DND-41 (cell line): ENCODE measurements at regions not wholly inside any gene's neighbourhood (a gene's known extent, or its start where the extent isn't known, plus 50 kb on each side); places are given as distances from the start of the nearest gene placed in this dataset.
A peak's percentile ranks its signal among the peaks of the same experiment; 100 is the strongest.
"Not testable (repeated sequence)": the region's sequence is repeated elsewhere in the genome, so short reads cannot be mapped to it uniquely, and the experiment has no call there.

Experiments
- ATAC-seq: fragments of 200-7000 bp; cut with Tn5 transposase; 3 replicates; pipeline ENCODE4 v1.9.1; 2021; ENCODE audit warnings: low read depth; ENCODE audit not compliant: insufficient read depth
- DNase-seq: peaks from one replicate; pipeline ENCODE4 v3.0.0-alpha.2; 2020
- H2AFZ ChIP-seq: 2 replicates; pipeline ENCODE4 v1.6.0; 2012; ENCODE audit warnings: low read depth, low read length
- H3K27ac ChIP-seq: 2 replicates; pipeline ENCODE4 v1.5.1; 2012; ENCODE audit warnings: low read length, inconsistent platforms
- H3K27me3 ChIP-seq: fragments of 200-600 bp; sonication (generic); 2 replicates; pipeline ENCODE4 v1.6.0; 2012; ENCODE audit warnings: low read length, mild to moderate bottlenecking, inconsistent platforms; ENCODE audit not compliant: insufficient read depth, poor library complexity
- H3K36me3 ChIP-seq: 2 replicates; pipeline ENCODE4 v1.5.1; 2012; ENCODE audit warnings: low read length, inconsistent platforms; ENCODE audit not compliant: insufficient read depth
- H3K4me1 ChIP-seq: 2 replicates; pipeline ENCODE4 v1.5.1; 2012; ENCODE audit warnings: mild to moderate bottlenecking, low read length; ENCODE audit not compliant: insufficient read depth
- H3K4me2 ChIP-seq: 2 replicates; pipeline ENCODE4 v1.6.0; 2012; ENCODE audit warnings: mild to moderate bottlenecking, moderate library complexity, low read length, inconsistent platforms; ENCODE audit not compliant: insufficient read depth
- H3K4me3 ChIP-seq, 2 experiments: fragments of 200-600 bp in 1 of 2; shearing (Covaris generic) in 1 of 2; 2 replicates each; pipeline ENCODE4 v1.5.1; 2012 to 2016; ENCODE audit warnings: inconsistent platforms in 2 of 2, low read length in 2 of 2, mild to moderate bottlenecking in 2 of 2, low read depth in 1 of 2, moderate library complexity in 1 of 2
- H3K79me2 ChIP-seq: 2 replicates; pipeline ENCODE4 v1.6.0; 2012; ENCODE audit warnings: low read length, inconsistent platforms; ENCODE audit not compliant: insufficient read depth
- H3K9ac ChIP-seq: 2 replicates; pipeline ENCODE4 v1.6.0; 2012; ENCODE audit warnings: low read depth, mild to moderate bottlenecking, inconsistent platforms, low read length, moderate library complexity
- H3K9me3 ChIP-seq: 2 replicates; pipeline ENCODE4 v1.5.1; 2012; ENCODE audit warnings: low read length, moderate library complexity, mild to moderate bottlenecking, inconsistent platforms; ENCODE audit not compliant: insufficient read depth, severe bottlenecking
- H4K20me1 ChIP-seq: 2 replicates; pipeline ENCODE4 v1.6.0; 2012; ENCODE audit warnings: low read length; ENCODE audit not compliant: insufficient read depth
- CTCF ChIP-seq: IDR thresholded peaks from 2 replicates; pipeline ENCODE4 v1.5.1; 2012; ENCODE audit warnings: borderline replicate concordance, low read length, moderate library complexity, mild to moderate bottlenecking; ENCODE audit not compliant: poor library complexity, severe bottlenecking; ENCODE audit errors: extremely low read depth
- EZH2 ChIP-seq: IDR thresholded peaks from 3 replicates; pipeline ENCODE4 v1.6.1; 2012; ENCODE audit warnings: borderline replicate concordance, low read depth, mild to moderate bottlenecking, moderate library complexity, low read length, inconsistent platforms; ENCODE audit not compliant: severe bottlenecking

- Histone ChIP-seq H3K4me2 (no peak overlapping the region), H3K4me1 (no peaks in the 10 kb centered on the region), H3K27ac (no peak overlapping the region), H3K9me3 (no peaks in the 10 kb centered on the region), H3K79me2 (no peaks in the 10 kb centered on the region), H3K4me3 (no peak overlapping the region), H3K27me3 (no peaks in the 10 kb centered on the region), H3K36me3 (no peaks in the 10 kb centered on the region), H2AFZ (no peak overlapping the region), H4K20me1 (no peaks in the 10 kb centered on the region), H3K9ac (no peak overlapping the region)
- TF ChIP-seq EZH2 (no peak), CTCF (no peak)
- ATAC-seq (no peak), DNase-seq (no peak)
Measured at GRCh38 chr4:43607827-43608461, 715.4 kb downstream of the GRXCR1 start.

GRCh38 chr4:43619219-43619618, 726.7 kb downstream of the GRXCR1 start:
- Histone ChIP-seq H2AFZ (no peak overlapping the region), H3K27ac (no peak overlapping the region), H3K27me3 (no peaks in the 10 kb centered on the region), H3K36me3 (no peaks in the 10 kb centered on the region), H3K4me2 (no peak overlapping the region), H3K79me2 (no peaks in the 10 kb centered on the region), H3K9me3 (no peaks in the 10 kb centered on the region), H3K9ac (no peak overlapping the region), H3K4me3 (no peak overlapping the region), H3K4me1 (no peaks in the 10 kb centered on the region), H4K20me1 (no peaks in the 10 kb centered on the region)
- DNase-seq (no peak), ATAC-seq (no peak)
- TF ChIP-seq CTCF (no peak), EZH2 (no peak)

- not testable (repeated sequence) for H3K4me3 ChIP-seq, H3K4me1 ChIP-seq, H3K9me3 ChIP-seq, ATAC-seq, H3K9ac ChIP-seq, H4K20me1 ChIP-seq, H3K27ac ChIP-seq, H3K79me2 ChIP-seq, H3K27me3 ChIP-seq, H2AFZ ChIP-seq, H3K36me3 ChIP-seq, H3K4me2 ChIP-seq
- DNase-seq = peak; percentile 5
Measured at GRCh38 chr4:43637893-43638292, 745.4 kb downstream of the GRXCR1 start.

GRCh38 chr4:43651991-43652390, 759.5 kb downstream of the GRXCR1 start:
- no peak overlapping the region for H3K27ac ChIP-seq
- H3K4me3 ChIP-seq = no peak overlapping the region
- H4K20me1 ChIP-seq = no peaks in the 10 kb centered on the region
- H3K27me3 ChIP-seq = no peaks in the 10 kb centered on the region
- no peaks in the 10 kb centered on the region for H3K4me1 ChIP-seq
- no peaks in the 10 kb centered on the region for H3K9me3 ChIP-seq
- no peak overlapping the region for H3K9ac ChIP-seq
- no peak overlapping the region for H3K4me2 ChIP-seq
- TF ChIP-seq CTCF = no peak
- TF ChIP-seq EZH2 = no peak
- no peak for DNase-seq
- H2AFZ ChIP-seq = no peak overlapping the region
- ATAC-seq = no peak
- H3K36me3 ChIP-seq = no peaks in the 10 kb centered on the region
- no peaks in the 10 kb centered on the region for H3K79me2 ChIP-seq

- H3K4me2 ChIP-seq, ATAC-seq, H3K9ac ChIP-seq, H3K4me1 ChIP-seq, DNase-seq, H3K4me3 ChIP-seq, H3K79me2 ChIP-seq, H2AFZ ChIP-seq, H3K27me3 ChIP-seq, H3K9me3 ChIP-seq, H3K36me3 ChIP-seq, H4K20me1 ChIP-seq, H3K27ac ChIP-seq: not testable (repeated sequence)
Measured at GRCh38 chr4:43659547-43659946, 767.0 kb downstream of the GRXCR1 start.

- H4K20me1 ChIP-seq, H3K27ac ChIP-seq, H3K27me3 ChIP-seq, H3K4me2 ChIP-seq, H3K79me2 ChIP-seq, H3K9me3 ChIP-seq, H3K4me1 ChIP-seq, H2AFZ ChIP-seq, H3K4me3 ChIP-seq, H3K9ac ChIP-seq, ATAC-seq, DNase-seq, H3K36me3 ChIP-seq: not testable (repeated sequence)
Measured at GRCh38 chr4:43672265-43672885, 776.2 kb downstream of the KCTD8 start.
